ENCODE measurements at regions not wholly inside any gene's neighbourhood (a gene's known extent, or its start where the extent isn't known, plus 50 kb on each side); places are given as distances from the start of the nearest gene placed in this dataset.

DNA sequence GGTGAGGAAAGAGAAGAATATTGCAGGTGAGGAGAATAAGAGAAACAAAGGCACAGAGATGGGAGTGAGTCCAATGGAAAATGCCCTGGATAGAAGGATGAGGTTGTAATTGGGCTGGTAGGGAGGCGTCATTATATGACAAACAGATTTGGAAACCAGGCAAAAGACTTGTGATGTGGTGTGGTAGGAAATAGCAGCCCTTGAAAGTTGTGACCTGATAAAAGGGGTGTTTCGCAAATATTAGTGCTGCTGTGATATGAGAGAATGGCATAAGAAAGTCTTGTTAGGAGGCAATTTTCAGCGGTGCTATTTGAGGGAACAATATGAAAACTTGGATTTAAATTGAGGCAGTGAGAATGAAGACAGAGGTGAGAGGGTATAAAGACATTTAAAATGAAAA is 217.5 kb upstream of the ACTBL2 start:
- Histone ChIP-seq H4K5ac (ENCODE audit: low read length) (no peak overlapping the region), H2AK5ac (ENCODE audit: low read length) (no peak overlapping the region), H2BK120ac (ENCODE audit: low read depth, low read length) (no peak overlapping the region), H3K27ac (ENCODE audit: low read depth, low read length) (no peak overlapping the region), H3K9ac (ENCODE audit: low read length) (no peak overlapping the region), H3K4me1 (ENCODE audit: control insufficient read depth, low read depth, low read length) (no peaks in the 10 kb centered on the region), H3K4me2 (ENCODE audit: low read length) (no peak overlapping the region), H2BK5ac (ENCODE audit: low read length) (no peak overlapping the region), H3K4ac (ENCODE audit: low read depth, low read length) (no peak overlapping the region), H3K79me2 (ENCODE audit: control insufficient read depth, insufficient read depth, low read length) (no peaks in the 10 kb centered on the region), H3K36me3 (ENCODE audit: control insufficient read depth, insufficient read depth, low read length) (no peaks in the 10 kb centered on the region), H3K18ac (ENCODE audit: low read length) (no peak overlapping the region), H3K56ac (ENCODE audit: low read length) (no peak overlapping the region), H3K4me3 (ENCODE audit: low read length) (no peak overlapping the region), H3K27me3 (ENCODE audit: insufficient read depth, low read length, poor library complexity) (no peaks in the 10 kb centered on the region), H2BK15ac (replicated peaks; ENCODE audit: low read depth) (no peak overlapping the region), H4K8ac (ENCODE audit: low read depth, low read length) (no peak overlapping the region), H3K23ac (ENCODE audit: low read length) (no peak overlapping the region), H3K79me1 (ENCODE audit: low read length) (no peaks in the 10 kb centered on the region)
- no CpG with 5 or more reads among the region's 3 CpGs for WGBS (ENCODE audit: extremely low coverage, insufficient coverage, low lambda C conversion rate)
- DNase-seq: no peak

DNA sequence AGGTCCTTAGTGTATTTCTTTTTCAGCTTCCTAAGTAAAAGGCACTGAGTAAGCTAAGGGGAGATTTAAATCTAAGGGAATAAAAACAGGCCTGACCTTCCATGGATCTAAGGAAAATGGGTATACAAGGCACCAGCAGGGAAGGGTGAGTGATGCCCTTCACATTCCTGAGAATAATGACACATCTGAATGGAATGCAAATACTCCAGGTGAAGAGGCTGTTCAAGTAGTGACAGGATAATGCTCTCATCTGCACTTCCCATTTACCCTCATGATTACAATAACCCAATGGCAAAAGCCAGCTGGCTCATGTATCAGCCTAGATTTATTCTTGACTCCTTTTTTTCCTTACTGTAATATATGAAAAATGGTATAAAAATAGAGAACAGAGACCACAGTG is 216.2 kb upstream of the ACTBL2 start:
- Histone ChIP-seq H3K27ac (ENCODE audit: low read depth, low read length) (no peak overlapping the region), H3K18ac (ENCODE audit: low read length) (no peak overlapping the region), H3K36me3 (ENCODE audit: control insufficient read depth, insufficient read depth, low read length) (no peaks in the 10 kb centered on the region), H2AK5ac (ENCODE audit: low read length) (no peak overlapping the region), H3K79me1 (ENCODE audit: low read length) (no peaks in the 10 kb centered on the region), H3K4me3 (ENCODE audit: low read length) (no peak overlapping the region), H3K4me1 (ENCODE audit: control insufficient read depth, low read depth, low read length) (no peaks in the 10 kb centered on the region), H3K4me2 (ENCODE audit: low read length) (no peak overlapping the region), H4K8ac (ENCODE audit: low read depth, low read length) (no peak overlapping the region), H2BK5ac (ENCODE audit: low read length) (no peak overlapping the region), H2BK120ac (ENCODE audit: low read depth, low read length) (no peak overlapping the region), H3K4ac (ENCODE audit: low read depth, low read length) (no peak overlapping the region), H4K5ac (ENCODE audit: low read length) (no peak overlapping the region), H3K56ac (ENCODE audit: low read length) (no peak overlapping the region), H2BK15ac (replicated peaks; ENCODE audit: low read depth) (no peak overlapping the region), H3K27me3 (ENCODE audit: insufficient read depth, low read length, poor library complexity) (no peaks in the 10 kb centered on the region), H3K23ac (ENCODE audit: low read length) (no peak overlapping the region), H3K79me2 (ENCODE audit: control insufficient read depth, insufficient read depth, low read length) (no peaks in the 10 kb centered on the region), H3K9ac (ENCODE audit: low read length) (no peak overlapping the region)
- peak; percentile 97 for DNase-seq

DNA sequence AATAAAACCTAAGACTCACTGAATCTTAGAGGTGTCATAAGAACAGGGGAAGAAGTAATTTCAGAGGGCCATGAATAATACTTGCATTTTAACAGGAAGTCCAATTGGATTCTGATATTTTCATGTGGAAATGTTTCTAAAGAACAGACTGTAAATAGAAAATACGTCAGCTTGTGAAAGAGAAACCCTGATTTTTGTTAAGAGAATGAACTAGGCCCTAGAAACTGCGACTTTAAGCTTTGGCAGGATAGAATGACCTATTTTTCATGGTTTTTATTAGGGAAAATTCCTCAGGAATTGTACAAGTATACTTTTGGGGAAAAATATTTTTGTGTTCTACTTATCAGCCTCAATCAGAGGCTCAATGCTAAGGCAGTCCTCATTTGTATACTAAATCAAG is 215.5 kb upstream of the ACTBL2 start:
- no peak overlapping the region for H2BK5ac ChIP-seq (ENCODE audit: low read length)
- DNase-seq: no peak

DNA sequence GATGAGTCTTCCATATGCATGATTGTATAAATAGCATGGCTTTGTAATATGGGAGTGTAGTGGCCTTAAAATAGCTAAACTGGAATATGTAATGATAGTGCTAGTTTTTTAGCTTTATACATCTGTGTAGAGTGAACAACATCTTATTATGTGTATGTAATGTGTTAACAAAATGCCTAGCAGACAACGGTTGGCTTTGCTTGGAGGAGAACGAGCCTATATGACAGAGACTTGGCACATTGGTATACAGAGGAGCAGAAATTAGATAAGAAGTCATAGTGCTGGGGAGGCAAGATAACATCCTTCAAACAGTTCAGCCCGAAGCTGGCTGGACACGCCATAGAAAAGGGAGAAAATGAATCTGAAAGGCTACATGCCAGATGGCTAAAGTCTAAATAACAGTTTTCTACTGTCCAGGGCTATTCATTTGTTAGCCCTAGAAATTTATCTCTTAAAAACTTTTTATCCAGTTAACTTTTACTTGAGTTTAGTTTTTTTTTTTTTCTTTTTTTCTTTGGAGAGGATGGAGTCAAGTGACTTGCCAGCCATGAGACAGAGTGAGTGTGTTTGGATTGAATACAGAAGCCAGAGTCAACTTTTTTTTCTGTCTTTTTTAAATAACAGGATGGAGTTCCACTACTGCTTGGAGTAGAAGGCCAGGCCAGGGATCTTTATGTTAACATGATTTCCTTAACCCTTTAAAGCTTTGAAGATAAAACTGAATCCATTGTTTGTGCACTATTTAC is 214.4 kb upstream of the ACTBL2 start:
- H4K8ac ChIP-seq (ENCODE audit: low read depth, low read length): no peak overlapping the region
- H3K4ac ChIP-seq (ENCODE audit: low read depth, low read length): no peak overlapping the region
- H3K79me2 ChIP-seq (ENCODE audit: control insufficient read depth, insufficient read depth, low read length): no peaks in the 10 kb centered on the region
- H4K5ac ChIP-seq (ENCODE audit: low read length): no peak overlapping the region
- WGBS (ENCODE audit: extremely low coverage, insufficient coverage, low lambda C conversion rate): no CpG with 5 or more reads among the region's 4 CpGs
- H3K27ac ChIP-seq (ENCODE audit: low read depth, low read length): no peak overlapping the region
- no peaks in the 10 kb centered on the region for H3K79me1 ChIP-seq (ENCODE audit: low read length)
- no peaks in the 10 kb centered on the region for H3K36me3 ChIP-seq (ENCODE audit: control insufficient read depth, insufficient read depth, low read length)
- no peak overlapping the region for H2BK120ac ChIP-seq (ENCODE audit: low read depth, low read length)
- no peak overlapping the region for H2AK5ac ChIP-seq (ENCODE audit: low read length)
- H3K18ac ChIP-seq (ENCODE audit: low read length): no peak overlapping the region
- H3K4me1 ChIP-seq (ENCODE audit: control insufficient read depth, low read depth, low read length): peaks cover 7% of the 10 kb centered on the region
- no peak overlapping the region for H3K4me3 ChIP-seq (ENCODE audit: low read length)
- no peak overlapping the region for H3K9ac ChIP-seq (ENCODE audit: low read length)
- H3K23ac ChIP-seq (ENCODE audit: low read length): no peak overlapping the region
- no peaks in the 10 kb centered on the region for H3K27me3 ChIP-seq (ENCODE audit: insufficient read depth, low read length, poor library complexity)
- H3K56ac ChIP-seq (ENCODE audit: low read length): no peak overlapping the region
- no peak overlapping the region for H2BK15ac ChIP-seq (replicated peaks; ENCODE audit: low read depth)
- no peak overlapping the region for H3K4me2 ChIP-seq (ENCODE audit: low read length)
- H2BK5ac ChIP-seq (ENCODE audit: low read length): no peak overlapping the region
- DNase-seq: no peak

More for the DNA sequence above, 215.5 kb upstream of the ACTBL2 start:
- Histone ChIP-seq H3K36me3 (ENCODE audit: control insufficient read depth, insufficient read depth, low read length) (no peaks in the 10 kb centered on the region), H3K23ac (ENCODE audit: low read length) (no peak overlapping the region), H2AK5ac (ENCODE audit: low read length) (no peak overlapping the region), H4K8ac (ENCODE audit: low read depth, low read length) (no peak overlapping the region), H3K27ac (ENCODE audit: low read depth, low read length) (no peak overlapping the region), H3K4me1 (ENCODE audit: control insufficient read depth, low read depth, low read length) (peaks cover 4% of the 10 kb centered on the region), H4K5ac (ENCODE audit: low read length) (no peak overlapping the region), H3K79me2 (ENCODE audit: control insufficient read depth, insufficient read depth, low read length) (no peaks in the 10 kb centered on the region), H2BK120ac (ENCODE audit: low read depth, low read length) (no peak overlapping the region), H2BK15ac (replicated peaks; ENCODE audit: low read depth) (peak overlapping the region; percentile 74), H3K56ac (ENCODE audit: low read length) (no peak overlapping the region), H3K9ac (ENCODE audit: low read length) (no peak overlapping the region), H3K79me1 (ENCODE audit: low read length) (no peaks in the 10 kb centered on the region), H3K4me3 (ENCODE audit: low read length) (no peak overlapping the region), H3K4ac (ENCODE audit: low read depth, low read length) (no peak overlapping the region), H3K4me2 (ENCODE audit: low read length) (no peak overlapping the region), H3K18ac (ENCODE audit: low read length) (no peak overlapping the region), H3K27me3 (ENCODE audit: insufficient read depth, low read length, poor library complexity) (no peaks in the 10 kb centered on the region)
- WGBS (ENCODE audit: extremely low coverage, insufficient coverage, low lambda C conversion rate): no CpG with 5 or more reads among the region's 2 CpGs

DNA sequence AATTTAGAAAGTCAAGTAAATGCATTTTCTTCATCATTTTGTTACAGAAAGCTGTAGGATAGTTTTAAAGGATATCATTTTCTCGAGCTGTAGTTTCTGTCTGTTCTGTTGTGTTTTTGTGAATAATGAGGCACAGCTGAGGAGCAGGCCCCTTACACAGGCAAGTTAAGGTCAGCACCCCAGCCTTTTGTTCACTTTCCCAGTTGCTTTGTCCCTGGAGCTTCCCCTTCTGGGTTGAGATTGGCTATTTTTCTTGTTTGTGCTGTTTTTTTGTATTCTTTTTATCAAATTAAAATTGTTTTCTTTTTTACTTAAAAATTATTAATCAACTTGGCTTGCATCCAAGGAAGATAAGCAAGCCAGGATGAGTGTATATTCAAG is 213.8 kb upstream of the ACTBL2 start:
- H3K4me2 ChIP-seq (ENCODE audit: low read length): no peak overlapping the region
- H3K79me1 ChIP-seq (ENCODE audit: low read length): no peaks in the 10 kb centered on the region
- H3K9ac ChIP-seq (ENCODE audit: low read length): no peak overlapping the region
- no peak overlapping the region for H3K4ac ChIP-seq (ENCODE audit: low read depth, low read length)
- no peaks in the 10 kb centered on the region for H3K27me3 ChIP-seq (ENCODE audit: insufficient read depth, low read length, poor library complexity)
- DNase-seq: no peak
- no peak overlapping the region for H2BK120ac ChIP-seq (ENCODE audit: low read depth, low read length)
- H3K4me1 ChIP-seq (ENCODE audit: control insufficient read depth, low read depth, low read length): peaks cover 7% of the 10 kb centered on the region
- H4K5ac ChIP-seq (ENCODE audit: low read length): no peak overlapping the region
- H3K79me2 ChIP-seq (ENCODE audit: control insufficient read depth, insufficient read depth, low read length): no peaks in the 10 kb centered on the region
- no peak overlapping the region for H2BK15ac ChIP-seq (replicated peaks; ENCODE audit: low read depth)
- H4K8ac ChIP-seq (ENCODE audit: low read depth, low read length): no peak overlapping the region
- no peak overlapping the region for H3K18ac ChIP-seq (ENCODE audit: low read length)
- no peaks in the 10 kb centered on the region for H3K36me3 ChIP-seq (ENCODE audit: control insufficient read depth, insufficient read depth, low read length)
- H3K56ac ChIP-seq (ENCODE audit: low read length): no peak overlapping the region
- no peak overlapping the region for H3K27ac ChIP-seq (ENCODE audit: low read depth, low read length)
- H2BK5ac ChIP-seq (ENCODE audit: low read length): no peak overlapping the region
- H3K4me3 ChIP-seq (ENCODE audit: low read length): no peak overlapping the region
- no CpG with 5 or more reads among the region's 1 CpG for WGBS (ENCODE audit: extremely low coverage, insufficient coverage, low lambda C conversion rate)
- no peak overlapping the region for H3K23ac ChIP-seq (ENCODE audit: low read length)
- no peak overlapping the region for H2AK5ac ChIP-seq (ENCODE audit: low read length)

DNA sequence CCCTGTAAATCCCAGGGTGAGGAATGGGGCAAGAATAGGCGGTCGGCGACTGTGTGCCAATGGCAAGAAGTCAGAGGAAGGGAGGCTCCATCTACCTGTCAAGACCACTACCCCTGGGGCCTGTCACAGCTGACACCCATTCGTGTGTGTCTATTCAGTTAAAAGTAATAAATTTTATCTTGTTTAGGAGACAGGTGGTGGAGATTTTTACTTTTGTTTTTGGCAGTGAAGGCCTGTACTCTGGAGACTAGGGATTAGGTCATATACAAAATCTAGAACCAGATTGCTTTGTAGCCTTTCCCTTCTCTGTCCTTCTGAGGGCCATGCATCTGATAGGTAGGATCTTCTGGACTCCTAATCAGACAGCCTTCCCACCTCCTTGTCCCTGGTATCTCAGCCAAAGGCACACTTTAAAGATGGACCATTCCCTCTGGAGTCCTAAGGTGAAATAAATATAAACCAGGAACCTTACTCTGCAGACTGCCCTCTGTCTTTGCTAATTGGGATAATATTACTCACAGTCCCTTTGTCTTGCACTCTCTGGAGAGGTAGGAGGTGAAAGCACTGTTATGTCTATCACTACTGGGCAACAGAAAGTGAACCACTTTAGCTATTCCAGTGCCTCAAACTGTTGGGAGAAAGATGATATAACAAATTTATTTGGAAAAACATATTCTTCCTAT is 213.2 kb upstream of the ACTBL2 start:
- no peak overlapping the region for H3K4me3 ChIP-seq (ENCODE audit: low read length)
- no peak overlapping the region for H2BK5ac ChIP-seq (ENCODE audit: low read length)
- H3K36me3 ChIP-seq (ENCODE audit: control insufficient read depth, insufficient read depth, low read length): no peaks in the 10 kb centered on the region
- H4K8ac ChIP-seq (ENCODE audit: low read depth, low read length): no peak overlapping the region
- H3K9ac ChIP-seq (ENCODE audit: low read length): no peak overlapping the region
- H3K27ac ChIP-seq (ENCODE audit: low read depth, low read length): no peak overlapping the region
- H3K18ac ChIP-seq (ENCODE audit: low read length): no peak overlapping the region
- H3K4me1 ChIP-seq (ENCODE audit: control insufficient read depth, low read depth, low read length): peaks cover 7% of the 10 kb centered on the region
- H4K5ac ChIP-seq (ENCODE audit: low read length): no peak overlapping the region
- no peak overlapping the region for H2BK15ac ChIP-seq (replicated peaks; ENCODE audit: low read depth)
- no peak overlapping the region for H3K56ac ChIP-seq (ENCODE audit: low read length)
- H3K4me2 ChIP-seq (ENCODE audit: low read length): no peak overlapping the region
- no peak overlapping the region for H3K4ac ChIP-seq (ENCODE audit: low read depth, low read length)
- no peaks in the 10 kb centered on the region for H3K79me1 ChIP-seq (ENCODE audit: low read length)
- DNase-seq: no peak
- H2AK5ac ChIP-seq (ENCODE audit: low read length): no peak overlapping the region
- no peaks in the 10 kb centered on the region for H3K79me2 ChIP-seq (ENCODE audit: control insufficient read depth, insufficient read depth, low read length)
- no peak overlapping the region for H2BK120ac ChIP-seq (ENCODE audit: low read depth, low read length)
- H3K27me3 ChIP-seq (ENCODE audit: insufficient read depth, low read length, poor library complexity): no peaks in the 10 kb centered on the region
- no peak overlapping the region for H3K23ac ChIP-seq (ENCODE audit: low read length)
- no CpG with 5 or more reads among the region's 4 CpGs for WGBS (ENCODE audit: extremely low coverage, insufficient coverage, low lambda C conversion rate)
